ENCODE measurements at regions not wholly inside any gene's neighbourhood (a gene's known extent, or its start where the extent isn't known, plus 50 kb on each side); places are given as distances from the start of the nearest gene placed in this dataset.
A peak's percentile ranks its signal among the peaks of the same experiment; 100 is the strongest.

DNA sequence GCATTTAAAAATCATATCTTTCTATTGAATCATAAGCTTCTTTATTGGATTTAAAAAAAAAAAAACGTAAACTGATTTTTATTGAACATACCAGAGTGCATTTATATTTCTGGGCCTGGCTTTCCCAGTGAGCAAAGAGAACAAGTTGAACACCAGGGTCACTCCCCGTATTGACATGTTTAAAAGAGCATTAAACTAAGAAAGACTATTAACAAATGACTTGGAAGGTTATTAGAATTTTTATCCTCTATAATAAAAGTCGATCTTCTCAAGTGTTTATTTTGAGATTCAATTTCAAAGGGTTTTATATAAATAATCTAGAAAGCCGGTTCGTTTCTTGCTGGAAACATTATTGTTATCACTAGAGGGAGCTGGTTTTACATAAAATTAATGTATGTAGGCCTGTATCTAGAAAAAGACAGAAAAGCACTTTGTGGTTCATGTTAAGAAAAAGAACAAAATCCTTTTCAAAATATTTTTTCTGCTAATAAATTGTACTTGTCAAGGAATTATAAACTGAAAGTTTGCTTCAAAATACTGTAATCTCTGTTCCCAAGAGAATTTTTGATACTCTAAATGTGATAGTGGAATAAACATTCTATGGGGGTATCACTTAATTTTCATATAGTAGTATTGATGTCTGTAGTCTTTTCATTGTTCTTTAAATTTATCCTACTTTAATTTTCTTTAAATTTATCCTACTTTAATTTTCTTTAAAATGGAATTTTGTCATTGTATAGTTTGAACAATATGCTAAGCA is 321.8 kb upstream of the MME start:
- ChIA-PET CTCF (interaction anchor here (1.1 to 1.9 kb wide), 3 partner anchors 10 to 565 kb away, joined by 3 to 9 read pairs (median 5); no protein-coding TSS in a partner anchor), POLR2A (no interaction called here)
- DNase-seq (ENCODE audit: extremely low spot score), result no peak
- TF ChIP-seq, protein P1, sequence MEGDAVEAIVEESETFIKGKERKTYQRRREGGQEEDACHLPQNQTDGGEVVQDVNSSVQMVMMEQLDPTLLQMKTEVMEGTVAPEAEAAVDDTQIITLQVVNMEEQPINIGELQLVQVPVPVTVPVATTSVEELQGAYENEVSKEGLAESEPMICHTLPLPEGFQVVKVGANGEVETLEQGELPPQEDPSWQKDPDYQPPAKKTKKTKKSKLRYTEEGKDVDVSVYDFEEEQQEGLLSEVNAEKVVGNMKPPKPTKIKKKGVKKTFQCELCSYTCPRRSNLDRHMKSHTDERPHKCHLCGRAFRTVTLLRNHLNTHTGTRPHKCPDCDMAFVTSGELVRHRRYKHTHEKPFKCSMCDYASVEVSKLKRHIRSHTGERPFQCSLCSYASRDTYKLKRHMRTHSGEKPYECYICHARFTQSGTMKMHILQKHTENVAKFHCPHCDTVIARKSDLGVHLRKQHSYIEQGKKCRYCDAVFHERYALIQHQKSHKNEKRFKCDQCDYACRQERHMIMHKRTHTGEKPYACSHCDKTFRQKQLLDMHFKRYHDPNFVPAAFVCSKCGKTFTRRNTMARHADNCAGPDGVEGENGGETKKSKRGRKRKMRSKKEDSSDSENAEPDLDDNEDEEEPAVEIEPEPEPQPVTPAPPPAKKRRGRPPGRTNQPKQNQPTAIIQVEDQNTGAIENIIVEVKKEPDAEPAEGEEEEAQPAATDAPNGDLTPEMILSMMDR (IDR thresholded peaks at IDR 0.05; ENCODE audit: control extremely low read depth, extremely low read depth, low read depth, missing control alignments), result peak; percentile 23

DNA sequence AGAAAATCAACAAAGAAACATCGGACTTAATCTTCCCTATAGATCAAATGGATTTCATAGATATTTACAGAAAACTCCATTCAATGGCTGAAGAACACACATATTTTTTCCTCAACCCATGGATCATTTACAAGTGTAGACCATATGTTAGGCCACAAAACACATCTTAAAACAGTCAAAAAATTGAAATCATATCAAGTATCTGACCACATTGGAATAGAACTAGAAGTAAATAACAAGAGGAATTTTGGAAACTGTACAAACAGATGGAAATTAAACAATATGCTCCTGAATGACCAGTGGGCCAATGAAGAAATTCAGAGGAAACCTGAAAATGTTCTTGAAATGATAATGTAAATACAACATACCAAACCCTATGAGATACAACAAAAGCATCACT is 323.1 kb upstream of the GPR149 start:
- ChIA-PET POLR2A (no interaction called here), CTCF (no interaction called here)
- TF ChIP-seq, protein P1 (IDR thresholded peaks at IDR 0.05; ENCODE audit: control extremely low read depth, extremely low read depth, low read depth, missing control alignments), result no peak
- no peak for DNase-seq (ENCODE audit: extremely low spot score)

DNA sequence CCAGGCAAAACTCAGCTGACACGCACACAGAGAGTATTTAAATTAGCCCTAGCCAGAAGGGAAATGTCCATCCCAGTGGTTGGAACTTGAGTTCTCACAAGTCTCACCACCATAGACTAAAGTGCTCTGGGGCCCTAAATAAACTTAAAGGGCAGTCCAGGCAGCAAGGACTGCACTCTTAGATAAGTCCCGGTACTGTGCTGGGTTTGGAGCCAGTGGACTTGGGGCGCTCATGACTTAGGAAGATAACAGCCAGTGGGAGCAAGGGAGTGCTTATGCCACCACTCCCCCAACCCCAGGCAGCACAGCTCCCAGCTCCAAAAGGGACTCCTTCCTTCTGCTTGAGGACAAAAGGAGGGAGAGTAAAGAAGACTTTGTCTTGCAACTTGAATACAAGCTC is 319.5 kb upstream of the GPR149 start:
- no peak for DNase-seq (ENCODE audit: extremely low spot score)
- POLR2A ChIA-PET, result no interaction called here
- CTCF ChIA-PET, result interaction anchor here (0.9 to 1.3 kb wide), 3 partner anchors 9 to 22 kb away, joined by 3 read pairs; no protein-coding TSS in a partner anchor
- TF ChIP-seq, protein P1 (IDR thresholded peaks at IDR 0.05; ENCODE audit: control extremely low read depth, extremely low read depth, low read depth, missing control alignments), result no peak

DNA sequence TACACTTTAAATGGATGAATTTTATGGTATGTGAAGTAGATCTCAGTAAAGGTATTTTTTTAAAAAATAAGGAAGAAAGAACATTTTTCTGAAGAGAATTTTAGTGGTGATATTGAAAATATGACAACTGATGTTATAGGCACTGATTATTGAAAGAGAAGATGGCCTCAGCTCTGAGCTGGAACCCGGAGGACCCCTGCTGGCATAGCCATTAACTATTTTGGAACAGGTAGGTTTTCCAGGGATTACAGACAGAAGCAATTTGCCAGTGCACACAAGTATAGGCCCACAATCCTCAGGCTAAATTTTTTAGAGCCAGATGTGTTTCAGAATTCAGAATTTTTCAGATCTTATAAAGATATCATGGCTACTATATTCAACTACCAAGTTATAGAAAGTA is 315.9 kb upstream of the GPR149 start:
- TF ChIP-seq, protein P1 (IDR thresholded peaks at IDR 0.05; ENCODE audit: control extremely low read depth, extremely low read depth, low read depth, missing control alignments), result no peak
- DNase-seq (ENCODE audit: extremely low spot score), result no peak
- ChIA-PET CTCF (no interaction called here), POLR2A (no interaction called here)

DNA sequence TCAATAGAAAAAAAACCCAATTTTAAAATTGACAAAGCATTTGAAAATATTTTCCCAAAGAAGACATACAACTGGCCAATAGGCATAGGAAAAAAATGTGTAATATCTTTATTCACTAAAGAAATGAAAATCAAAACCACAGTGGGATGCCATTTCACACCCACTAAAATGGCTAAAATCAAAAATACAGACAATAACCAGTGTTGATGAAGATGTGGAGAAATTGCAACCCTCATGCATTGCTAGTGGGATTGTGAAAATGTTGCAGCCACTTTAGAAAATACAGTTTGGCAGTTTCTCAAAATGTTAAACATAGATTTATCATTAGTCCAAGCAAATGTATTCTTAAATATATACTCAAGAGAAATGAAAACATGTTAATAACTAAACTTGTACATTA is 315.1 kb upstream of the GPR149 start:
- POLR2A ChIA-PET, result no interaction called here
- DNase-seq (ENCODE audit: extremely low spot score), result no peak
- TF ChIP-seq, protein P1 (IDR thresholded peaks at IDR 0.05; ENCODE audit: control extremely low read depth, extremely low read depth, low read depth, missing control alignments), result no peak
- CTCF ChIA-PET, result no interaction called here

DNA sequence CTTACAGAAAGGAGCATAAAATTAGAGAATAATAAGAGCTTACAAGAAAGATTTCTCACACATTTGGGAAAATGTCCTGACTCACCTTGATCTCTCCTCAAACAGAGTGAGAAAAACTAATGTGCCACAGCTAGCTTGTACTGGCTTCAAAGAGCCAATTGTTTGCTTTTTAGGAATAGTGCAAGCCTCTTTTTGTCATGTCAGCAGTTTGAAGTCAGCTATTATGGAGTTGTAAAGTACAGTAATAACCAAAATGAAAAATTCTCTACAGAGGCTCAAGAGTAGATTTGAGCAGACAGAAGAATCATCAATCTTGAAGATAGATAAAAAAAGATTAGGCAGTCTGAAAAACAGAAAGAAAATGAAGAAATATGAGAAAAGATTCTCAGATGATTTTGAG is 313.4 kb upstream of the GPR149 start:
- ChIA-PET POLR2A (no interaction called here), CTCF (interaction anchor here (1.2 kb wide), 1 partner anchor 11 kb away, joined by 3 read pairs; no protein-coding TSS in a partner anchor)

More for the DNA sequence above, 313.4 kb upstream of the GPR149 start:
- TF ChIP-seq, protein P1 (IDR thresholded peaks at IDR 0.05; ENCODE audit: control extremely low read depth, extremely low read depth, low read depth, missing control alignments), result no peak
- no peak for DNase-seq (ENCODE audit: extremely low spot score)

Data from GM10248 (cell line).